Suppressor macrophage (primary cell): ENCODE measurements at regions not wholly inside any gene's neighbourhood (a gene's known extent, or its start where the extent isn't known, plus 50 kb on each side); places are given as distances from the start of the nearest gene placed in this dataset.

Experiments
- DNase-seq, 4 experiments: peaks; one replicate each; pipeline ENCODE4 v3.0.0-alpha.2; 2020 to 2022

- no peak for DNase-seq
Measured at GRCh38 chr2:196249171-196249570, 77.8 kb upstream of the STK17B start.

GRCh38 chr2:196249860-196250259, 78.5 kb upstream of the STK17B start:
- peak; percentile 45 to 81 (median 70) for DNase-seq

GRCh38 chr2:196251132-196251531, 79.8 kb upstream of the STK17B start:
- no peak for DNase-seq

GRCh38 chr2:196252408-196253115, 81.2 kb upstream of the STK17B start:
- no peak for DNase-seq

- DNase-seq = peak in 1 of 4 experiments; percentile 17
Measured at GRCh38 chr2:196253116-196253480, 81.7 kb upstream of the STK17B start.

GRCh38 chr2:196256585-196256984, 85.2 kb upstream of the STK17B start:
- no peak for DNase-seq

GRCh38 chr2:196257086-196257485, 85.7 kb upstream of the STK17B start:
- no peak for DNase-seq

- DNase-seq = no peak
Measured at GRCh38 chr2:196258407-196258806, 87.0 kb upstream of the STK17B start.

GRCh38 chr2:196259507-196260481, 88.4 kb upstream of the STK17B start:
- DNase-seq = peak in 1 of 4 experiments; percentile 38

GRCh38 chr2:196260546-196260945, 89.2 kb upstream of the STK17B start:
- DNase-seq = no peak

GRCh38 chr2:196262606-196263005, 91.2 kb upstream of the STK17B start:
- DNase-seq = no peak

GRCh38 chr2:196263181-196263747, 91.9 kb upstream of the STK17B start:
- peak; percentile 87 to 96 (median 90) for DNase-seq

GRCh38 chr2:196266351-196266750, 95.0 kb upstream of the STK17B start:
- DNase-seq = no peak

GRCh38 chr2:196266855-196267254, 95.5 kb upstream of the STK17B start:
- peak; percentile 15 to 55 (median 48) for DNase-seq

- peak in 3 of 4 experiments; percentile 17 to 70 (median 63) for DNase-seq
Measured at GRCh38 chr2:196268025-196268424, 96.6 kb upstream of the STK17B start.

GRCh38 chr2:196268538-196269338, 97.4 kb upstream of the STK17B start:
- DNase-seq = peak; percentile 36 to 91 (median 73)

GRCh38 chr2:196271795-196272194, 100.4 kb upstream of the STK17B start:
- DNase-seq = no peak

- peak; percentile 50 to 82 (median 63) for DNase-seq
Measured at GRCh38 chr2:196274387-196274809, 103.0 kb upstream of the STK17B start.

- no peak for DNase-seq
Measured at GRCh38 chr2:196275646-196276352, 104.4 kb upstream of the STK17B start.

- DNase-seq = no peak
Measured at GRCh38 chr2:196276421-196276820, 105.0 kb upstream of the STK17B start.

- peak; percentile 60 to 83 (median 67) for DNase-seq
Measured at GRCh38 chr2:196277002-196277401, 105.6 kb upstream of the STK17B start.

- DNase-seq = no peak
Measured at GRCh38 chr2:196278491-196278911, 107.1 kb upstream of the STK17B start.
